ENCODE measurements at regions not wholly inside any gene's neighbourhood (a gene's known extent, or its start where the extent isn't known, plus 50 kb on each side); places are given as distances from the start of the nearest gene placed in this dataset.

DNA sequence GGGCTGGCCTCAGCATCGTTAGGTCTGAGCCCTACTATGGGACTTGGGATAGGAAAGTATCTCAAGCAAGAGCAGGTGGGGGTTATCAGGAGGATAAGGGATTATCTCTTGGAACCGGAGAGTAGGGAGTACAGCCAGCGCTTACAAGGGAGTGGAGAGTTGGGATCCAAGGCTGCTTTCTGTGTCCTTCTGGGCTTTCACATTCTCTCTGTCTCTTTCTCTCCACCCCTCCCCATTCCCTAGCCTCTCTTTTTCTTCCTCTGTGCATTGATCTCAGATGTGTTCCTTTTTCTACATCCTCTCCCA is 170.2 kb downstream of the BUD13 start:
- TF ChIP-seq, protein P1, sequence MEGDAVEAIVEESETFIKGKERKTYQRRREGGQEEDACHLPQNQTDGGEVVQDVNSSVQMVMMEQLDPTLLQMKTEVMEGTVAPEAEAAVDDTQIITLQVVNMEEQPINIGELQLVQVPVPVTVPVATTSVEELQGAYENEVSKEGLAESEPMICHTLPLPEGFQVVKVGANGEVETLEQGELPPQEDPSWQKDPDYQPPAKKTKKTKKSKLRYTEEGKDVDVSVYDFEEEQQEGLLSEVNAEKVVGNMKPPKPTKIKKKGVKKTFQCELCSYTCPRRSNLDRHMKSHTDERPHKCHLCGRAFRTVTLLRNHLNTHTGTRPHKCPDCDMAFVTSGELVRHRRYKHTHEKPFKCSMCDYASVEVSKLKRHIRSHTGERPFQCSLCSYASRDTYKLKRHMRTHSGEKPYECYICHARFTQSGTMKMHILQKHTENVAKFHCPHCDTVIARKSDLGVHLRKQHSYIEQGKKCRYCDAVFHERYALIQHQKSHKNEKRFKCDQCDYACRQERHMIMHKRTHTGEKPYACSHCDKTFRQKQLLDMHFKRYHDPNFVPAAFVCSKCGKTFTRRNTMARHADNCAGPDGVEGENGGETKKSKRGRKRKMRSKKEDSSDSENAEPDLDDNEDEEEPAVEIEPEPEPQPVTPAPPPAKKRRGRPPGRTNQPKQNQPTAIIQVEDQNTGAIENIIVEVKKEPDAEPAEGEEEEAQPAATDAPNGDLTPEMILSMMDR (IDR thresholded peaks at IDR 0.05): no peak
- no peak for TF ChIP-seq POLR2A (IDR thresholded peaks at IDR 0.05)
